ENCODE measurements at regions not wholly inside any gene's neighbourhood (a gene's known extent, or its start where the extent isn't known, plus 50 kb on each side); places are given as distances from the start of the nearest gene placed in this dataset.

- H3K4me1 ChIP-seq (ENCODE audit: insufficient read depth): no peaks in the 10 kb centered on the region; the same call in 1 of the 2 replicates
- H3K27ac Mint-ChIP-seq: no peak overlapping the region
- no peak overlapping the region for H3K4me3 ChIP-seq
- no peak overlapping the region for H3K27ac ChIP-seq (ENCODE audit: low read depth)
- H3K4me2 ChIP-seq: no peak overlapping the region
- H3K9me2 ChIP-seq (ENCODE audit: insufficient read depth): no peaks in the 10 kb centered on the region
- no peaks in the 10 kb centered on the region; the same call in 2 of the 3 replicates for H3K9me3 Mint-ChIP-seq
- H3K27me3 ChIP-seq (ENCODE audit: insufficient read depth): no peaks in the 10 kb centered on the region
- H3F3A ChIP-seq (replicated peaks; ENCODE audit: low read depth): no peaks in the 10 kb centered on the region
- no peak for DNase-seq (ENCODE audit: low spot score)
- TF ChIP-seq ZNF462 (CRISPR knock-in tag; IDR thresholded peaks at IDR 0.05) (no peak), CTCF (conservative IDR thresholded peaks at IDR 0.05; ENCODE audit: low read depth in 2 of 2) (no peak), NANOG (IDR thresholded peaks at IDR 0.05; ENCODE audit: borderline replicate concordance) (no peak), POLR2AphosphoS5 (IDR thresholded peaks at IDR 0.05; ENCODE audit: low read depth) (no peak), ZNF331 (CRISPR knock-in tag; IDR thresholded peaks at IDR 0.05; ENCODE audit: low read depth) (no peak), ZNF114 (CRISPR knock-in tag; IDR thresholded peaks at IDR 0.05) (no peak), EZH2 (IDR thresholded peaks at IDR 0.05; ENCODE audit: low read depth, unreplicated experiment) (no peak), STAT1 (IDR thresholded peaks at IDR 0.05; ENCODE audit: unreplicated experiment) (no peak), EZH2phosphoT487 (IDR thresholded peaks at IDR 0.05; ENCODE audit: unreplicated experiment) (no peak), JUNB (IDR thresholded peaks at IDR 0.05; ENCODE audit: unreplicated experiment) (no peak)
- TF ChIP-seq, protein P1, sequence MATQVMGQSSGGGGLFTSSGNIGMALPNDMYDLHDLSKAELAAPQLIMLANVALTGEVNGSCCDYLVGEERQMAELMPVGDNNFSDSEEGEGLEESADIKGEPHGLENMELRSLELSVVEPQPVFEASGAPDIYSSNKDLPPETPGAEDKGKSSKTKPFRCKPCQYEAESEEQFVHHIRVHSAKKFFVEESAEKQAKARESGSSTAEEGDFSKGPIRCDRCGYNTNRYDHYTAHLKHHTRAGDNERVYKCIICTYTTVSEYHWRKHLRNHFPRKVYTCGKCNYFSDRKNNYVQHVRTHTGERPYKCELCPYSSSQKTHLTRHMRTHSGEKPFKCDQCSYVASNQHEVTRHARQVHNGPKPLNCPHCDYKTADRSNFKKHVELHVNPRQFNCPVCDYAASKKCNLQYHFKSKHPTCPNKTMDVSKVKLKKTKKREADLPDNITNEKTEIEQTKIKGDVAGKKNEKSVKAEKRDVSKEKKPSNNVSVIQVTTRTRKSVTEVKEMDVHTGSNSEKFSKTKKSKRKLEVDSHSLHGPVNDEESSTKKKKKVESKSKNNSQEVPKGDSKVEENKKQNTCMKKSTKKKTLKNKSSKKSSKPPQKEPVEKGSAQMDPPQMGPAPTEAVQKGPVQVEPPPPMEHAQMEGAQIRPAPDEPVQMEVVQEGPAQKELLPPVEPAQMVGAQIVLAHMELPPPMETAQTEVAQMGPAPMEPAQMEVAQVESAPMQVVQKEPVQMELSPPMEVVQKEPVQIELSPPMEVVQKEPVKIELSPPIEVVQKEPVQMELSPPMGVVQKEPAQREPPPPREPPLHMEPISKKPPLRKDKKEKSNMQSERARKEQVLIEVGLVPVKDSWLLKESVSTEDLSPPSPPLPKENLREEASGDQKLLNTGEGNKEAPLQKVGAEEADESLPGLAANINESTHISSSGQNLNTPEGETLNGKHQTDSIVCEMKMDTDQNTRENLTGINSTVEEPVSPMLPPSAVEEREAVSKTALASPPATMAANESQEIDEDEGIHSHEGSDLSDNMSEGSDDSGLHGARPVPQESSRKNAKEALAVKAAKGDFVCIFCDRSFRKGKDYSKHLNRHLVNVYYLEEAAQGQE (IDR thresholded peaks at IDR 0.05; ENCODE audit: unreplicated experiment): no peak
- no peaks in the 10 kb centered on the region for H3K27me3 Mint-ChIP-seq (ENCODE audit: insufficient read depth, low read depth, poor library complexity)
- H3K4me1 Mint-ChIP-seq: peaks cover 12% of the 10 kb centered on the region; the same call in 2 of the 3 replicates
- no peak overlapping the region for H3K4me3 Mint-ChIP-seq
- peaks cover 11% of the 10 kb centered on the region for H3K79me2 ChIP-seq (replicated peaks; ENCODE audit: insufficient read depth)
- H2AFZ ChIP-seq: no peak overlapping the region
- no peaks in the 10 kb centered on the region for H3K36me3 Mint-ChIP-seq (ENCODE audit: low read depth)
- no peak; the same call in 2 of the 3 replicates for ATAC-seq
- no peaks in the 10 kb centered on the region for H3K36me3 ChIP-seq (ENCODE audit: insufficient read depth)
- no peaks in the 10 kb centered on the region for H4K20me1 ChIP-seq (replicated peaks; ENCODE audit: insufficient read depth)
Observed at GRCh38 chr14:71554323-71554722, 377.9 kb upstream of the RGS6 start.

All from GM23338 (cell line).